Skeletal muscle cell (primary cell): ENCODE measurements at regions not wholly inside any gene's neighbourhood (a gene's known extent, or its start where the extent isn't known, plus 50 kb on each side); places are given as distances from the start of the nearest gene placed in this dataset.

Source experiments
- DNase-seq: peaks from one replicate; pipeline ENCODE4 v3.0.0-alpha.2; 2010; ENCODE audit warnings: low read depth
- H3K4me3 ChIP-seq: 2 replicates; pipeline ENCODE4 v1.5.1; 2011; ENCODE audit warnings: low read depth, mild to moderate bottlenecking, control low read depth, low read length, moderate library complexity

DNA sequence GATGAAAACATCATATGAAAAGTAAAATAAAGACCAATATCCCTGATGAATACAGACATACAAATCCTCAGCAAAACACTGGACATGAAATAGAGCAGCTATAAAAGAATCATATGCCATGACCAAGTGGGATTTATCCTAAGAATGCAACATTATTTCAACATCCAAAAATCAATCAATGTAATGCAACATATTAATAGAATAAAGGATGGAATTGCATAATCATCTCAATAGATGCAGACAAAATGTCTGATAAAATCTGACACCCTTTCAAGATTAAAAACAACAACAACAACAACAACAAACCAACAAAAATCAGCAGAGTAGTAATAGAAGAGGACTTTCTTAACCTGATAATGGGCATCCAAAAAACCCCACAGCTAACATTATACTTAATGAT lies 63.8 kb upstream of the IL1R1 start:
- no peak for DNase-seq
- no peak overlapping the region for H3K4me3 ChIP-seq

DNA sequence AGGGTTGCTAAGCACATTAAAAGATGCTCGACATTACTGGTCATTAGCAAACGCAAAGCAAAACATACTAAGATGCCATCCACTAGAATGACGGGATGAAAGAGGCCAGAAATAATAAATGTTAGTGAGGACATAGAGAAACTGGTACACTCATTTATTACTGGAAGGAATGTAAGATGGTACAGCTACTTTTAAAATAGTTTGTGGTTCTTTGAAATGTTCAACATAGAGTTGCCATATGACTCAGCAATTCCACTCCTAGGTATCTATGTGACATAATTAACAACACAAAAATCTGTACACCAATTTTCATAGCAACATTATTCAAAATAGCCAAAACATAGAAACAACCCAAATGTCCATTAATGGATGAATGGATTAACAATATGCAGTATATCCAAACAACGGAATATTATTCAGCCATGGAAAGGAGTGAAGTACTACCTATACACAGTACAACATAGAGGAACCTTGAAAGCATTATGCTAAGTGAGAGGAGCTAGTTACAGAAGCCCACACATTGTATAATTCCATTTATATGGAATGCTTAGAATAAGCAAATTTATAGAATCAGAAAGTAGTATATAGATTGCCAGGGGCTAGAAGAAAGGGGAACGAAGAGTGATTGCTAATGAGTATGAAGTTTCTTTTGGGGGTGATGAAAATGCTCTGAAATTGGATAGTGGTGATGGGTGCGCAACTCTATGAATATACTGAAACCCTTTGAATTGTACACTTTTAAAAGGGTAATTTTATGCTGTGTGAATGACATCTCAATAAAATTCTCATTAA lies 61.9 kb upstream of the IL1R1 start:
- DNase-seq: no peak
- H3K4me3 ChIP-seq: no peak overlapping the region

DNA sequence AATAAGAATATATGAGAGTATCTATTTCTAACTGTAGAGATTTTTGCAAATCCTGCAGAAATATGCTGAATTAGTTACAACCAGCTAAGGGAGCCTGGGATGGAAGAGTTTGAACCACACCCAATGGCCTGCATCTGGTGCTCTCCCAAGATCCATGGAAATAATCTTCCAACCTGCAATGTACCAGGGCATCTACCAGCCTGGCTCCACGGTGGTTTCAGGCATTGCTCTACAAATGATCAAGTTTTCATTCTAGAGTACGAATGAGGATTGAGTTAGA lies 61.4 kb upstream of the IL1R1 start:
- no peak overlapping the region for H3K4me3 ChIP-seq
- DNase-seq: no peak

DNA sequence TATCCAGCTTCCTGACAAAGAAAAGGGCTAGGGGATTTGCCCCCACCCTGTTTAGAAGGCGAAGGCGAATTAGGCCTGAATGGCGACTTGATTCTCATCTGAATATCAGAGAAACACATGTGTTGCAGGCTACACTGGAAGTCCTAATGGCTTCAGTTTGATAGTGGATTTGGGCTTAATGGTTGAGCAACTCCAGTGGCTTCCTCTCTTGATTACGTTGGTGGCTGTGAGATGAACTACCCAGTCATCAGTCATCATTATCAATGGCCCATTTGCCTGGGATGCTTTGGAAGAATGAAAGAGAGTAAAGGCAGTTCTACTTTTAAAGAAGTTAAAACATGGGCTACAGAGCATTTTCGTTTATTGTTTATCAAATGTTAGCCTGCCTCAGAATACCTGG lies 60.9 kb upstream of the IL1R1 start:
- H3K4me3 ChIP-seq: no peak overlapping the region
- no peak for DNase-seq

DNA sequence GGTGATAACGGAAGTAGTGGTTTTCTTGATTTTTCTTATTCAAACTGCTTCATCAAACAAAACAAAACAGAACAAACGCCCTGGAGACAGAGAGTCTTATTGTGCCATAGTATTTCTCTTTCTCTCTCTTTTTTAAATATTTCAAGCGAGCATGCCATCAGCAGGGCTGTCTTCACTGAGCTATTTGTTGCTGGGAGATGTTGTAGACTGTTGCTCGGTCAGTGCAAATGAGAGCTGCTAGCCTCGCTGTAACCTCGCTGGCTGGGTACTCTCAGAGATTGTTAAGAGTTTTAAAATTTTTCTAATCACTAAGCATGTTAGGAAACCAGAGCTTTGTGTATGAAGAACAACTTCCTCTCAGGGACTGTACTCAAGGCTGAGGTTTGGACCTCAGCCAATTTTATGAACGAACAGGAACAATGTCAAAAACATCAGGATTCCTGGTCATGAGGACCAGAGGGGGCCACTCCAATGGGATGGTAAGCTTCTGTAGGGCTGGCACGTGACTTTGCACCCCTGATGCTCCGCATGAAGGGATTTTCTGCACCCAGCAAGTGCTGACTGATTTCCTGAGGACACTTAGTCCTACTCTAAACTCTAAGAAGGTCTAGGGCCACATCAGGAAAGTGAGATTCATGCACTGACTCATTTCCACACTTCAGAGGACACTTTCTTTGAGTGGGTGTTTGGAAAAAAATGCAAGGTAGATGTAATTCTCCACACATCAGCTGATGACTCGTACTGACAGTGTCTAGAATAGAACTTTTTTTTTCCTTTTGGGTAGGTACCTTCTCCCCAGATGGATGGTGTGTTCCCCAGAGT lies 59.8 kb upstream of the IL1R1 start:
- DNase-seq: peak; percentile 89
- H3K4me3 ChIP-seq: no peak overlapping the region

DNA sequence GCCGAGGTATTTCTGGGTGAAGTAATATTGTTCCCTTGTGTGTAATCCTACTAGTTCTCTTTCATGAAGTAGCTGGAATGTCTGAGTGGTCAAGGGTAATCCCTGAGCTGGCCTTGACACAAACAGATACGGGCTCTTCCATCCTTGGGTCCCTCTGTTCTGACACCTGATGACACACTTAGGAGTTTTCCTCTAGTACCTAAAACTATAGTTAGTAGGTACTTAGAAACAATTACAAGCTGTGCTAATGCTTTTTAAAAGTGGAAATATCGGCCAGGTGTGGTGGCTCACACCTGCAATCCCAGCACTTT lies 59.2 kb upstream of the IL1R1 start:
- no peak overlapping the region for H3K4me3 ChIP-seq
- no peak for DNase-seq

DNA sequence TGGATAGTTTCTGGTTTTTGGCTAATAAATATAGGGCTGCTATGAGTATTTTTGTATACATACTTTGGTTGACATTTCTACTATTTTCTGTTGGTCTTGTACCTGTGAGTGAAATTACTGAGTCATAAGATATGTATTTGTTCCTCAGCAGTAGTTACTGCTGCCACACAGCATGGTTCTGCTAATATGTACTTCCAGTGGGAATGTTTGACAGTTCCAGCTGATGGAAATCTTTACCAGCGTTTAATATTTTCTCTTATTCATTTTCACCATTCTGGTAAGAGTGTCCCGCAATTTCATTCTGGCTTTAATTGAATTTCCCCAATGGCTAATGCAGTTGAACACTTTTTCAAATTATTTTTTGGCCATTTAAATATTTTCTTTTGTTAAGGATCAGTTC lies 57.9 kb upstream of the IL1R1 start:
- DNase-seq: no peak

DNA sequence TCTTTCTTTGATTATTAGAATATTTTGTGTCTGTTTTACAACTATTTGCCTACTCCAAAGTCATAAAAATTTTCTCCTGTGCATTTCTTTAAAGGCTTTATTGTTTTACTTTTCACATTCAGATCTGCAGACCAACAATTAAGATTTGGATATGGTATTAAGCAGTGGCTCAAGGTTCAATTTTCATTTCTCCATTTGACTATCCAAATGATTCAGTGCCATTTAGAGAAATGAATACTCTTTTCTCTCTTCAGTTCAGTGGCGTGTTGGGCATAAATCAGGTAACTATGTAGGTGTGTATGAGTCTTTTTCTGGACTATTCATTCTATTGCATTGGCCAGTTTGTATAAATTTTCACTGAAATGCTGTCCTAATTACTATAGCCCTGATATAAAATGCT lies 57.3 kb upstream of the IL1R1 start:
- DNase-seq: no peak
- no peak overlapping the region for H3K4me3 ChIP-seq

More for the DNA sequence above, 57.9 kb upstream of the IL1R1 start:
- H3K4me3 ChIP-seq: no peak overlapping the region

DNA sequence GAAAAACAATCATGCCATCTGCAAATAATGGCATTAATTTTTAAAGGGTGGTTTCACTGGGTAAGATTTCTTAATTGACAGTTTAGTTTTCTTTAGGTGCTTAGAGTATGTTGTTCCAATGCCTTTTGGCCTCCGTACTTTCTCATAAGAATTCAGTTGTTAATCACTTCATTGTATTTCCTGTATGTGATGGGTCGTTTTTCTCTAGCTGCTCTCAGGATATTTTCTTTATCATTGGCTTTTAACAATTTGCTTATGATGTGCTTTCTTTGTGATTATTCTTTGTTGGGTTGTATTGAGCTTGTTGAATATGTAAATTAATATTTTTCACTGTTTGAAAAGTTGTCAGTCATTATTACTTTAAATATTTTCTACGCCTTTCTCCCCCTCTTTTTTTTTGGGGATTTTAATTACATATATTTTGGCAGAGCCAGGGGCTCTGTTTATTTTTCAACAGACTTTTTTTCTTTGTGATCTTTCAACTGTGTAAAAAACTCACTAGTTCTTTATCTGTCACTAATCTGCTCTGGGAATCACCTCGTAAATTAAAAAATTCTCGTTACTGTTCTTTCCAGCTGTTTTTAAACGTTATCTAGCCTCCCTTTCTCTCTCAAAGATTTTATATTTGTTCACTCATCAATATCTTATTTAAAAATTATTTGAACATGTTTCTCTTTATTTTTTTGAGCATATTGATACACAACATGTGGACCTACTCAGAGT lies 56.2 kb upstream of the IL1R1 start:
- DNase-seq: no peak
- H3K4me3 ChIP-seq: no peak overlapping the region

DNA sequence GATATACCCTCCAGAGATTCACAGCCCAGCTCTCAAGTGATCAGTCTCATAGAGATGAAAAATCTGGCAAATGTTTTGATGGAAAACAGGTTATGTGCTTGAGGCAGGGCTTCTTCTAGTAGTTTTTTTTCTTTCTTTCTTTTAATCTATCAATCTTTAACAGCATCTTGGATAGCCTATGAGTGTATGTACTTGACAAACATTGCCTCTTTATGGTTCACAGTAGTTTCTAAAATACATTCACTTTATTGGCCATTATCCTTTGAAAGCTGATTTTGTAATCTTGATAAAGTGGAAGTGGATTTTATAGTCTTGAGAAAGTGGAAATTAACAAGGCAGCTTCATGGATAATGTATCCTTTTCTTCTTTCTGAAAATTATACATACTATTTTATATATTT lies 51.4 kb upstream of the IL1R1 start:
- no peak overlapping the region for H3K4me3 ChIP-seq
- DNase-seq: no peak

DNA sequence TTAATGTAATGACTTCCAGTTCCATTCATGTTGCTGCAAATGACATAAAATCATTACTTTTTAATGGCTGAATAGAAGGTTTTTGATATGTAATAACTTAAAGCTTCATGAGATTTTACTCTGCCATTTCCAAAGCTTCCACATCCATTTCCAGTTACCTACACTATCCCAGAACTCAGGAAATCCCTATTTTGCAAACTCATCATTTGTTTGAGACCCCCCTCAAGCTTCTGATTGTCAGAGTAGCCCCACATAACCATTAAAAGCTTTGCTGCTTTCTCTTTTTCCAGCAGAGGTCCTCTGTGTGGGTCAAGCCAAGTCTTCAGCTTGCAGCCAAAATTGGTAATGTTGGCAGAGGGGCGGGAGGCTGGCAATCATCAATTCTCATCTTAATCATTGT lies 50.6 kb upstream of the IL1R1 start:
- DNase-seq: no peak
- H3K4me3 ChIP-seq: no peak overlapping the region

DNA sequence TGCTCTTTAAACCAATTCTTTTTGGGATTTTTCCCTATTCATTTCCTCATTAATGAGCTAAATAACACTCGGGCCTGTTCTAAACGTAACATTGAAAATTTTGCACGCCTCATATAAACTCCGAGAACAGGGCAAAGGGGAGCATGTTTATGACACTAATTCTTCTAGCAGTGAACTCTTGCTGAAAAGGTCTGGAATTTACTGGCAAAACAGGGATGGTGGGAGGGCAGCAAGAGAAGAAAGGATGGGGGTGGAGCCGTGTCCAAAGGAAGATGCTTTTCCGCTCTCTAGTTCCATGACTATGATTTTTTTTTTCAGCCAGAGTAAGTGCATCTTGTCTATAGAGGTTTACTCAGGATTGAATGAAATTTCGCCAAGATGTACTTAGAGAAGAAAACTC lies 50.0 kb upstream of the IL1R1 start:
- DNase-seq: no peak
- no peak overlapping the region for H3K4me3 ChIP-seq
